Ureter (tissue), 1 donor: ENCODE measurements at regions not wholly inside any gene's neighbourhood (a gene's known extent, or its start where the extent isn't known, plus 50 kb on each side); places are given as distances from the start of the nearest gene placed in this dataset.

Experiments used
- DNase-seq: peaks from one replicate; pipeline ENCODE4 v3.0.0-alpha.2; 2020; ENCODE audit warnings: low spot score
- donor health status: DM: yes; HTN: yes; CAD: no.

DNA sequence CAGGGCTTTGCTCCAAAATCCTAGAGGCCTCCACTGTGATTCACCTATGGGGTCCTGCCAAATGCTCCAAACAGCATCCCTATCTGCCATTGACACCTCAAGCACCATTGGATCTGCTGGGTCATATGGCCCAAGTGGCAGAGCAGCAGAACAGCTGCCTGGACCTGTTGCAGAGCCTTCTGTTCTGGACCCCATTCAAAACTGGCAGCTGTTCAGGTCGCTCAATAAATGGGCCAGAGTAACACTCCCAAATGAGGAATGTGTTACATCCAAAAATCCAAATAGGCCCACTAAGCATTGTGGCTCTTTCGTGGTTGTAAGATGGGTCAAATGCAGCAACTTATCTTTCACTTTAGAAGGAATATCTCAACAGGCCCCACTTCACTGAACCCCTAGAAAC, 783.6 kb downstream of the DCDC2C start:
- no peak for DNase-seq

DNA sequence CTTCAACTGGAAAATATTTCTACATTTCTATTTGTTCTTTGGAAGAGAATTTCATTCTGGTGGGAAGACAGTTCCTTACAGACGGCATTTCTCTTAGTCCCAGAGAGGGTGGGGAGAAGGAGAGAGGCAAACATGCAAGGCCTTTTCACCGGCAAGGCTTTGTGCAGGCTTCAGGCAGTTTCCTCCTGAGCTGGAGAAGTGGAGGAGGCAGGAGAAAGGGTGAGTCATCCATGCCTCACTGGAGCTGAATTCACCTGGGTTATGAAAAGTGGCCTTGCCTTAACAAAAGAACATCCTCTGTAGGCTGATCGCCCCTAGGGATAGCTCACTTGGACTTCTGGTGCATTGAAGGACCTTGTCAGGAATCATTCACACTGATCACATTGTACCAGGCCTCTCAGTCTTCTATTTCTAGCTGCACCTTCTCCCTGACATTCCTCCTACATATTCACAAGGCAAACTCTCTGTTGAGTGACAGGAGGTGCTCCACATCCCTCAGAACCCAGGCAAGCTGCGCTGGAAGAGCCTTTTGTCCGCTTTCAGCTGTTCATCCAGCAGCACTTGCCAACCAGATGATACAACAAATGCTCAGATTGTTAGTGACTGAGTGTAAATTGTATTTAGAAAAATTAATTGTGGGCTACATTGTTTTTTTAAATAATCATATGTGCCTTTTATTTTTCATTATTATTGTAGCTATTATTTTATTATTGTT, 796.1 kb downstream of the DCDC2C start:
- DNase-seq: no peak

DNA sequence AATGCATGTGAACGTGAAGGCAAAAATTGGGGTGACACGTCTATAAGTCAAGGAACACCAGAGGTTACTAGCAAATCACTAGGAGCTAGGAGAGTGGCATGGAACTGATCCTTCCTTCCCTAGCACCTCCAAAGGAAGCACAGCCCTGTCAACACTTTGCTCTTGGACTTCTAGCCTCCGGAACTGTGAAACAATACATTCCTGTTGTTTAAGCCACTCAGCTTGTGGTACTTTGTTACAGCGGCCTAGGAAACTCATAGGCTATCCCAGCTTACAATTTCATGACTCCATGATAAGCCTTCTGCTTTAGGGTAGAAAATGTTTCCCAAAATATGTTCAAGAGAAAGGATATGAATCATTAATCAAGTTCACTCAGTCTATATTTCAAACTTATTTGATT, 798.1 kb downstream of the DCDC2C start:
- DNase-seq: no peak

DNA sequence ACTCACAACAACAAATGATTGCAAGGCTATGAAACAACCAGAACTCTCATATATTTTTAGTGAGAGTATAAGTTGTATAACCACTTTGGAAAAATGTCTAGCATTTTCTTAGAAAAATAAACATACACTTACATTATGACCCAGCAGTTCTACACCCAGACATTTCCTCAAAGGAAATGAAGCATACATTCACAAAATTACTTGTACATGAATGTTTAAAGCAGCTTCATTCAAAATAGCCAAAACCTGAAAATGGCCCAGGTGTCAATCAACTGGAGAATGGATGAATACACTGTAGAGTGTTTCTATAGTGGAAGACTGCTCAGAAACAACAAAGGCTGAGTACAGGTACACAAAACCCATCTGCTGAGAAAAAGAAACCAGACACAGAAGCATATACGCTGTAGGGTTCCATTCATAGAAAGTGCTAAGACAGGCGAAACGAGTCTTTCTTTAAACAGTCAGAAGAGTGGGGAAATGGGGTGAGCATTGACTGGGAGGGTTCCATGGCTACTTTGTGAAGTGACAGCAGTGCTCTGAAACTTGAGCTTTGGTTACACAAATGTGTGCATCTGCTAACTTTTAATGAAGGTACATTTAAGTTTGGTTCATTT, 799.0 kb downstream of the DCDC2C start:
- DNase-seq: no peak

DNA sequence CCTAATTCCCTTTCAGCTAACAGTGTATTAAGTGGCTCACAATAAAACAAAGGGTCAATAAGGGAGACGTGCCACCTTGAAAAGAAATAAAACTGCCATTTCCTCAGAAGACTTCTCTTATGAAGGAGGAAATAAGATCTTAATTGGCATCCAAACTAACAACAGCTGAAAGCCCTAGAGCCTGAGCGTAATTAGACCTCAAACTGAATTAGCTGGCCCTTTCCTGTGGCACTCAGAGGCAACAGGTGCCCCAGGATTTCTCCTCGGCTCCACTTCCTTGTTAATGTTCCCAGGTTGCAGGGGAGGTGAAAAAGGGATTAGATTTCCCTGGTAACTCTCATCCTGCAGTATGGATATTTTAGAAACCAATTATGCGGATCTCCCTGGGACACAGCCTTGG, 804.3 kb downstream of the DCDC2C start:
- DNase-seq: no peak

DNA sequence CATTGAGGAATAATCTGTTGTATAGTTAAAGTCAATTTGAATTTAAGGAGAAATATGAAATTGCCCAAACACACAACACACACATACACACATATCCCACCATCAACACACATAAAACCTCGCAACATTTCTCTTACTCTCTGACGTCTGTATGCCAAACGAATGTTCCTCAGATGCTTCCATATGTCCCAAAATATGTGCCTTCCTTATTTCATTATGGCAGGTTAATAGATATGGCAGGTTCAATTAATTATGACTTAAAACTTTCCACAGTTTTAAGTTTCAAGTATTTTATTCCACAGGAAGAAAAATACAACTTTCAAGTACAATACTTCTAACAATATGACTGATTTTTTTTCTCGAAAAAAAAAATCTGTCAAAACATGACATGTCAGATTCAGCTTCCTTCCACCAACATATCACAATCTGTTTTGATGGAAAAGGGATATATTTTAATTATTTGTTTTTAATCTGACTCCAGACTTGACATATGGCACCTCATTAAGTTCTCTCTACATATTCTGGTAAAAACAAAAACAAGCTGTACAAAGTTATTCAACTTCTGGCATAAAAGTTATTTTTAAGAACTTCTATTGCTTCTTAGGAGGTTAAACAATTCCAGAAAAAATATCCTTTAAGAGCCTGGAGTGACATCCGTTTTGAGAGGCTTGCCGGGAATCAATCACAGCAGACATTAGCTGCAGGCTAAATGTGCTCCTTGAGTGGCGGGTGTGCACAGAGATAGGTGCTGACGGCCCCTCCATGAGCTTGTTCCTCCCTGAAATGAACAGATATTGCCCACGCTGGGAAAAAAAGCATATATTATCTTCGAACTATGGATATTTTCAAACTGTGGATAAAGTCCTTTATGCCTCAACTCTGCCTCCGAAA, 812.7 kb downstream of the DCDC2C start:
- no peak for DNase-seq

DNA sequence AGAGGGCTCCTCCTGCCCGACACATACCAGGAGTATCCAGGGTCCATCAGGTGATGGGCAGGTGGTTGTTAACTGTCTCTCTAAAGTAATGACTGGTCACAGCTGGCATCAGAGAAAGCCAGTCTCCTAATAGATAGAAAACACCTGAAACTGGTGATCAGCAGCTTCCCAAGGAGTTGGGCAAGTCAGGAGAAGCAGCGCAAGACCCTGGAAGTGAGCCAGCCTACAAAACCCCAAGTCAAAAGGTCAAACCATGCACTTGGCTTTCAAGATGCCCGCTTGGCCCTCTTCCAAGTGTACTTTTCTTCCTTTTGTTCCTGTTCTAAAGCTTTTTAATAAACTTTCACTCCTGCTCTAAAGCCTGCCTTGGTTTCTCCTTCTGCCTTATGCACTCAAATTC, 815.2 kb downstream of the DCDC2C start:
- no peak for DNase-seq

DNA sequence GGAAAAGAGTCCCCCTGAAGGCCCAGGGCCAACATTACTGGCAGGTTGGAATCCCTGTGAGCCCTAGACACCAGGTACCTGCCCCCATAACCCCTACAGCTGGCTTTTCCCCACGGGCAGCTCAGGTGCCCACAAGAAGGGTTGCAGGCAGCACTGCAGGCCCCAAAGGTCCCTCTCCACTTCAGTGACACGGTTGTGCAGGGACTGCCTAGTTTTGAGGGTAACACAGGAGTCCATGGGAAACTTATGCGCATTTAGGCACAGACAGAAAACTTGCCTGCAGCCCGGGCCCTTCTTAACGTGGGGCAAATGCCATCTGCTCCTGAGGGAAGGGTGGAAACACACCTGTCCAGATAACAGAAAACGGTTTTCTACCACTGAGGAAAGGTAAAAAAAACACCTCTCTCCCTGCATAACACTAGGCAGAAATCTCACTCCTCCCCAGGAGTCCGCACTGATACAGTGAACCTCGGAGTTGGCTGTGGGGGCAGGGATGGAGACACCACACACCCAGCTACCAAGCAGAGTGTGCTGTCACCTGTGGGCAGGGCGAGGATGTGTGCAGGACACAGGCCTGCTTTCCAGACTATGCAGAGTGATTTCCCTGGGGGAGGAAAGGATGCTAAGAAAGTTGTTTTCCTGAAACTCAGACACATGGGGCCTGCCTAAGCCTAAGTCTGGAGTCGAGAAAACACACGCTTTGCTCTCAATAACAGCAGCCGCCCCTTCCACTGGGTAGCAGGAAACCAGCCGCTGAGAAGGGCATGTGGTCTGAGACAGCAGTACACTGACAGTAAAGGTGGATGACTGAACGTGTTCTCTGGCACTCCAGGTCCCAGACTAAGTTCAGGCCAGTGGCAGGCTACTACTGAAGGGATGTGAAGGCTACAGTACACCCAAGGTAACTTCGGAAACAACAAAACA, 819.4 kb downstream of the DCDC2C start:
- DNase-seq: no peak

DNA sequence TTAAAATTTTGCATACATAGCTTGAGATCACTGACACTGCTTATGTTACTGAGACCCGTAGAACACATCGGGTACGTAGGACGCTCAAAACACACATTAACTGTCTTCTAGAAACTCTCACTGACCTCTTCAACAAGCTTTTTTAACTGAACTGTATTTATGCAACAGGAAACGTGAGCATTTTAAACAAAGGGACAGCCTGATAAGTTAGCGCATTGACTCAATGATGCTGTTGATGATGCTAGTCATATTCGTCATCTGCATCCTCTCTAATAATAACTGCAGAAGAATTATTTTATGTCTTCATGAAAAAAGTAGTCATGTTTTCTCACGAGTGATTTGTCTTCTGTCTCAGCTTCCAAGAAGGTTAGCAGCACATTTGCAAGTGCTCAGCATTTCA, 824.0 kb downstream of the DCDC2C start:
- no peak for DNase-seq

DNA sequence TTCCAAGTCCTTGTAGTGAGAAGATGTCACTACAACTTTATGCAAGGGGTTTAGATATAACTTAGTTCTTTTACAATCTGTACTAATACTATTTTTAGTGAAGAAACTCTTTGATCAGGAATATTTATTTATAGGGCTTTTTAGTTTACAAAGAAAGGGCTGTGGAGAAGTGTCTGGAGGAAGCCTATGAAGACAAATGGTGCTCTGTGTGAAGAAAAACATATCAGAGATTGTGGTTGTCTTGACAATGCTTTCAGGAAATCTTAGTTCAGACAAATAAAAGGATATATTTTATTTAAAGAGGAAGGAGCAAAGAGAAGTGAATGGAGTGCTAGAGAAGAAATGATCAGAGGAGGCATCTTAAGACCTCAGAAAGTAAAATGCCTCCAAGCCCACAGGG, 824.9 kb downstream of the DCDC2C start:
- no peak for DNase-seq

DNA sequence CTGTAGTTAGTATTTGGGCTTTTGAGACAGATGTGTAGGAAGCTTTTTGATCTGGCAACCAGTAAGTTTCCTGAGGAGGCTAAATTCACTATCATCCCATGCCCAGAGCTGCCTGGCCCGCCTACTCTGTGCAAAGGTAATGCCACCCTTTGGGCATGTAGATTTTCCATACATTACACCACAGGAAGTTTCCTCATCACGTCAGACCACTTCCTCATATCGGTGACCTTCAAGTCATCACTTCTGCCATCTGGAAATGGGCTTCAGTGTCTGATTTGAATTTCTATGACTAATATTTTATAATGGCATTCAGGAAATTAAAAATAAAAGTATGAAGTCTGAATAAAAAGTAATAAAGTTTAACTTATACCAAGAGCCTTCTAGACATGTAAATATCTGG, 825.4 kb downstream of the DCDC2C start:
- DNase-seq: no peak

DNA sequence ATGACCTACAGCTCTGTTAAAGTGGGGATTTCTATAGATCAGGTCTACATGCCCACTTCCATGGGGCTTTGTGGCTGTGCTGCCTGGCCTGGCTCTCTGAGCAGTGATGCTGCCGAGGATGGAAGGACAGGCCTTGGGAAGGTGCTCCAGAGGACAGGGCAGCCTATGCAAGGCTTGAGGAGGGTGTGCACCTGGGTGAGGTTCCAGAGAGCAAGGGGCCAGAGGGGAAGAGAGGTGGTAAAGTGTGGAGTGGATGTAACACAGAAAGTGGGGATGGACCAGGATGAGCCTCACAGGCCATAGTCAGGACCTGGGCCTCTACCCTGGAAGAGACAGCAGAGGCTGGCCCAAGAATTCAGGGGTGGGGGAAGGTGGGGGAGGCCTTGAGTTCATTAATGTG, 826.4 kb downstream of the DCDC2C start:
- DNase-seq: no peak

DNA sequence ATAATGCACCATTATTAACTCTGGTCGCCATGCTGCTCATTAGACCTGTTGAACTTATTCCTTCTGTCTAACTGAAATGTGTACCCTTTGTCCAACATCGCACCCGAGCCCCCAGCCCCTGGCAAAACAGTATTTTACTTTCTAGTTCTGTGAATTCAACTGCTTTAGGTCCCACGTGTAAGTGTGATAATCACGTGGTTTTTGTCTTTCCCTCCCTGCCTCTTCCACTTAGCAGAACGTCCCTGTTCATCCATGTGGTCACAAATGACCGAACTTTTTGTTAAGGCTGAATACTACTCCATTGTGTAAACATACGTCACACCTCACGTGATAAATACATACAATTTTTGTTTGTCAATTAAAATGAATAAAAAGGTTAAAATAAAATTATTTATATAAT, 826.9 kb downstream of the DCDC2C start:
- DNase-seq: no peak

DNA sequence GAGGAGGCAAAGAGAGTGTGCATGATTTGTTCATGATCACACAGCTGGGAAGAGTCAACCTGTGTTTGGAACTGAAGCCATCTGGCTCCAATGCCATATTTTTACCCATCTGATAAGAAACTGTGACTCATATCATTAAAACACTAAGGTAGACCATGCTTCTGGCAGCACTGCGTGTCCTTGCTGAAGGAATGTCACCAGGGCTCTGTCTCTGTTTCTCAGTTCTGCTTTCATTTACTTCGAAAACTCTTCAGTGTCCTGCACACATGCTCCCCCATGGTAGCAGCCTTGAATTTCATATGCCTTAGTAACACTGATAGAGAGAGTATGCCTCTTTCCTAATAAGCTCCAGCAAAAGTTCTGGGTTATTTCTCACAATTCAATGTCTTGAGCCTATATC, 830.4 kb downstream of the DCDC2C start:
- no peak for DNase-seq

DNA sequence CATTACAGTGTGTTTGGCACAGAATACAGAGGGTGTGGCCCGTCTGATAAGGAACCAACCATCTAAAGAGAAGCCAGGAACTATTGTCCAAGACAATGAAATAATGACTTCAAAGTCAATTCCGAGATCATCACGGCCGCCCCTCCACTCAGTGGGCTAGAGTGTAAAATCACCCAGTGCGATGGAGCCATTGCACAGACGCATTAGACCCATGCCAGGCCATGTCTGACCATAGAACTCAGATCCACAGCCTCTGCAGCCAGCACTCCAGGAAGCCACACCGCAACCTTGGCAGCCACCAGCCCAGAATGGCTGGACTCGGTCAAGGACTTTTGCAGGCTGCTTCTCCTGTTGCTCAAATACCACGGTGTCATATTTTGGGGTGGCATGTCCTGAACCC, 835.7 kb downstream of the DCDC2C start:
- no peak for DNase-seq

DNA sequence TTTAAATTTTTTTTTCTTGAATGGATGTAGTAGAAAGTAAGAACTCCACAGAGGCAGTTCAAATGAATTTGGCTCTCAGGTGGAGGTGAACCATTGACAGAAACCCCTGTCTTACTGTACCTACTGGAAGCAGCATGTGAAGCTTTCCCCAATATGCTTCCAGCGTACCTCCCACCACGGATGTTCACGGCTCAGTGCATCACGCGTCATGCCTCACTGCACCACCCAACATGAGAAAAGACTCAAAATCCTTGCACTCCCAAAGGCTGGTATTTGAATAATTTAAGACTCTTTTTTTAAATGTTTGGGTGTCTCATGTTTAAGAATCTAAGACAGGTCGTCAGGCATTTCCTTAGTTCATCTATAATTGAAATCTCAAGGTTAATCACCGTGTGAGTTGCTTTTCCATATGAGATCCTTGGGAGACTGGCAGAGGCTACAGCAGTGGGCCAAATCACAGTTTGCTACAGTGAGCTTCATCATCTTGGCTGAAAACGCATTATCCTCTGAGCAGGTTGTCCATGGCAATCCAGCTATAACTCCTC, 846.4 kb downstream of the DCDC2C start:
- DNase-seq: no peak

DNA sequence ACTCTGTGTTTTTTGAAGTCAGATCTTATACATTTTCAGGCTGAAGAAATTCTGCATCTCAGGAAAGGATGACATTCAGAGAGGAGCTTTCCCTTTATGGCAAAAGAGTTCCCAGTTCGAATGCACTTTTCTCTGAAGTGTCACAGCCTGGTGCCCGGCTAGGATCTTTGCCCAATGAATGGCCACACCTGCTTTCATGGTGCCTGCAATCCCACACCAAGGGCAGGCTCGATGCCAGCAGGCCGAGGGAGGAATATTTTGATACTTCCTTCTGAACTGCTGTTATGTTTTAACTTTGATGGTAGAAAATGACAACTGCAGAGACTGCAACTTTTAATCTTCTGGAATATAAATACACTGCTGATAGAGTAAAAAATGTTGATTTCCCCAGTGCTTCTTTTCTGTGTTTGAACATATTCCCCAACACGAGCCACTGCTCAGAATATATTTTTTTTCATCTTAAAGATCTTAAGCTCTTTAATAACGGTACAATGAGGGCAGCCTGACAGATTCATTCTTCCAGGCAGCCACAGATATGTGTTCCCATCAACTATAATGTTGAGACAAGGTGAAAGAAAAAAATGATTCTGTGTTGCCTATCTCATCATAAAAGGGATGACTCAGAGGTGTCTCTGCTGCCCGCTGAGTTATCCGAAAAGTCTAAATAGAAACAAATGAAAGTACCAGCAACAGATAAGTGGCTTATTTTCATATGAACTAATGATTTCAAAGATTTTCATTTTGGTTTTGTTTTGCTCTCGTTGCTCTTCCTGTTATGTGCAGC, 848.5 kb downstream of the DCDC2C start:
- DNase-seq: no peak

DNA sequence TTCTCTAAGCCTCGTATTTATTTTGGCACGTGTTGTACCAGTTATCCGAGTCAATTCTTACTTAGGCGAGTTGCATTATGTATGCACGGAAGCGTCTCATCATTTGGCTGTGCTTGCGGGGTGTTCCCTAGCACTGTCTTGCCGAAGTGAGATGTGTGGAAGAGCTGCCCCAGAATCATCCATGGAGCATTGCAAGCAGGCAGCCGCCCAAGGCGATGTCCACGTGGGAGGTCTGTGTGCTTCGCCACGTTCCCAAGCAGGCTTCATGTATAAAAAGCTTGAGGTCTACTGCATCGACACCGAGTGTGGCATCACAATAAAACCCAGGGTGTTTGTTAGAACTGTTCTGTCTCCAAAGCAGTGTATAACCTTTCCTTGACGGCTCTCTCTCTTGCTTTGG, 849.9 kb downstream of the DCDC2C start:
- no peak for DNase-seq

DNA sequence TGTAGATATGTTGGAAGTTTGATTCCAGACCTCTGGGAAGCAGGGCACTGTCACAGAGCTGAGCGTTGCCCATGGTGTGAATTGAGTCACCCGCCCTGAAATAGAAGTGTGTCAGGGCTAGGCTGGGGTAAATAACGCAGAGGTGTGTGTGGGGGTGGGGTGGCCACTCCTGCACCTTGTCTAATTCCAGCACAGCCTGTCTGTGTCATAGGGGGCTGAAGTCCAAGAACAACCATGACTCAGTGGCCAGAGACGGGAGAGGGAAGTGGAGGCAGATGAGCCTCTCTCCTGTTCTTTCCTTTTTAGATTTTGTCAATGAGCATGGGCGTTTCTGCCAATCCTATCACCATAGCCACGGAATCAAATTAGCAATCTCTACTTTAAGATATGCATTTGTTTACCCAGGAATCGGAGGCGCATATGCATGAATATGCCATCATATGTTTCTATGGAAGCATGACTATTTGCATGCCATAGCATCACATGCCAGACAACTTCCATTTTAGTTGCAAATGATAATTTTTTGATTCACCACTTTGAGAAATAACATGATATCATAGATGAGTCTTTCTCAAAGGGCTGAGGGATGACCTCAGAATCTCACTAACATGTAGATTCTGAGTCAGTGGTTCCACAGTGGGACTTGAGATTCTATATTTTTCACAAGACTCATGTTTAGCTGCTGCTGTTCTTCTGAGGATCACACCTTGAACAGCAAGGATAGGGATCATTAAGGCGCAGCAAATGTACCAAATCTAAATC, 852.9 kb downstream of the DCDC2C start:
- DNase-seq: no peak

DNA sequence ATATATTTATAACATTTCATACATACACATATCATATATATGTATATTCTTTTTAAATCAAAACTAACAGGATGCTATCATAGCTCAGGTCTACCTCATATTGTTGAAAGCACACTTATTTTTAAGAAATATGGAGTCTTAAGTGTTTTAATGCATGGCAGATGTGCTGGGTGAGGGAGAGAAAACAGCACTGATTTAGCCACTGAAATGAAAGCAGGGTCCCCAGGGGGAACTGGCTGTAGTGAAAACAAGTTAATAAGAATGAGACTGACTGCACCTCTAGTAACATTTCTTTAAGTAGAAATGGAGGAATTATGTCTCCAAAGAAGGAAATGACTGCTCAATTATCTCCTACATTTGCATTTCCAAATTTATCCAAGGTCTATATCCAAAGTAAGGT, 857.8 kb downstream of the DCDC2C start:
- DNase-seq: no peak
